Fibroblast of the aortic adventitia (primary cell): ENCODE measurements at regions not wholly inside any gene's neighbourhood (a gene's known extent, or its start where the extent isn't known, plus 50 kb on each side); places are given as distances from the start of the nearest gene placed in this dataset.
"Not testable (repeated sequence)": the region's sequence is repeated elsewhere in the genome, so short reads cannot be mapped to it uniquely, and the experiment has no call there.

ENCODE experiments used
- DNase-seq: peaks from one replicate; pipeline ENCODE4 v3.0.0-alpha.2; 2010; ENCODE audit warnings: low read depth
- H3K4me3 ChIP-seq: 2 replicates; pipeline ENCODE4 v1.5.1; 2011; ENCODE audit warnings: low read depth, mild to moderate bottlenecking, control low read depth, low read length, moderate library complexity
- TF ChIP-seq, protein P1 (sequence below): IDR thresholded peaks from 2 replicates; pipeline ENCODE4 v1.5.1; 2011; ENCODE audit warnings: mild to moderate bottlenecking, low read length, control low read depth, inconsistent platforms; ENCODE audit not compliant: insufficient read depth

DNA sequence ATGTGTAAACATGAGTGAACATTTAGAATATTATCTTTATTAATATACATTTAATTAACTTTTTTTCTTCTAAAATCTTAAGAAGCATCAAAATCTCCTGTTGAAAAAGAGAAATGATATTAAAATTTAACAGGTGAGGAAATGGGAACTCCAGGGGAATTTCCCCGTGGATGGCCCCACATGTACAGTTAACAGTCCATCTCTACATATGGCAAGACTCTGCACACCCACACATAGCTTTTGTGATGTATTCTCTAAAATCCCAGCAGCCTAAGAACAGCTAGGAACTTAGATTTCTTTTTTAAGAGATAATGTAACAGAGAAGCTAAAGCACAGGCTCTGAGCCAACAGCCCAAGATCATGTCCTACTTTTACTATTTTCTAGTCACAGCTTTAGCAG is 556.3 kb upstream of the RGMB start:
- DNase-seq: no peak
- TF ChIP-seq, protein P1, sequence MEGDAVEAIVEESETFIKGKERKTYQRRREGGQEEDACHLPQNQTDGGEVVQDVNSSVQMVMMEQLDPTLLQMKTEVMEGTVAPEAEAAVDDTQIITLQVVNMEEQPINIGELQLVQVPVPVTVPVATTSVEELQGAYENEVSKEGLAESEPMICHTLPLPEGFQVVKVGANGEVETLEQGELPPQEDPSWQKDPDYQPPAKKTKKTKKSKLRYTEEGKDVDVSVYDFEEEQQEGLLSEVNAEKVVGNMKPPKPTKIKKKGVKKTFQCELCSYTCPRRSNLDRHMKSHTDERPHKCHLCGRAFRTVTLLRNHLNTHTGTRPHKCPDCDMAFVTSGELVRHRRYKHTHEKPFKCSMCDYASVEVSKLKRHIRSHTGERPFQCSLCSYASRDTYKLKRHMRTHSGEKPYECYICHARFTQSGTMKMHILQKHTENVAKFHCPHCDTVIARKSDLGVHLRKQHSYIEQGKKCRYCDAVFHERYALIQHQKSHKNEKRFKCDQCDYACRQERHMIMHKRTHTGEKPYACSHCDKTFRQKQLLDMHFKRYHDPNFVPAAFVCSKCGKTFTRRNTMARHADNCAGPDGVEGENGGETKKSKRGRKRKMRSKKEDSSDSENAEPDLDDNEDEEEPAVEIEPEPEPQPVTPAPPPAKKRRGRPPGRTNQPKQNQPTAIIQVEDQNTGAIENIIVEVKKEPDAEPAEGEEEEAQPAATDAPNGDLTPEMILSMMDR: no peak
- no peak overlapping the region for H3K4me3 ChIP-seq

DNA sequence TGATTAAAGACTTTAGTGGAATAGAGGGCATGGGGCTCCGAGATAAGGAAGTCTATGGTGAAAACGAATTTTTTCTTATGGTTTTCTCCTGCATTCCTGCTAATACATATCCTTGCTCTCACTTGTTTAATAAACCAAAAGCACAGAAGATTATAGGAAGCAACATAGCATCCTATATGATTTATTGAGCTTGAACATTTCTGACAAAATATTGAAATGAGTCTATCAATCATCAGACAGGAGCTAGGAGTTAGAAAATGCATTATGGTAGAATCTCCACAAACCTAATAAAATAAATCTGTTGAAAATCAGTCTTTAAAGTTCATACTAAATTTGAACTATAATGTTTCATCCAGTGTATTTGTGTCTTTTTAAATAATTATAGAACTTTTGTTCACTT is 554.6 kb upstream of the RGMB start:
- DNase-seq: no peak
- no peak overlapping the region for H3K4me3 ChIP-seq
- TF ChIP-seq, protein P1: no peak

DNA sequence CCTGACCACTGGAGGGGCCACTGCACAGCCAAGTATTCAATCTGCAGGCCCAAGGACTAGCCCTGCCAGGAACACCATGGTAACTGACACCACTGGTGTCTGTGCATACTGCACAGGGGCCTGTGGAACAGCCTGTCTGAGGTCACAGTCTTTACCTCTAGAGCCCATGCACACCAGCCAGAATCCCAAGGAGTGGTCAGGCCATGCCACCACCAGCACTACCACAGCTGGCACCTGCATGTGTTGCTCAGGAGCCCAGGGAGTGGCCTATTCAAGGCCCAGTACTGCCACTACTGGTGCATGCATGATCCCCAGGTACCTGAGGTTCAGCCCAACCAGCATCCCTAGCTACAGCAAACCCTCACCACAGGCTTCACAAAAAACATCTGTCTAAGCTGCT is 546.0 kb upstream of the RGMB start:
- H3K4me3 ChIP-seq: no peak overlapping the region
- DNase-seq: no peak
- TF ChIP-seq, protein P1: no peak

DNA sequence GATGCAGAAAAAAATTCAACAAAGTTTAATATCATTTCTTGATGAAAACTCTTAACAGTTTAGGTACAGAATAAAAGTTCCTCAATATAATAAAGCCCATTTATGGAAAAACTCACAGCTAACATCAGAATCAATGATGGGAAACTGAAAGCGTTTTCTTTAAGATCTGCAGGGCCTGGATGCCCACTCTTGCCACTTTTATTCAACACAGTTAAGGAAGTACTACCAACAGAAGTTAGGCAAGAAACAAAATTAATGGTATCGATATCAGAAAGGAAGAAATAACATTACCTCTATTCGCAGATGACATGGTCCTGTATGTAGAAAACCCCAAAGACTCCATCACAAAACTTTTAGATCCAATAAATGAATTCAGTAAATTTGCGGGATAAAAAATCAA is 542.4 kb upstream of the RGMB start:
- TF ChIP-seq, protein P1: no peak
- H3K4me3 ChIP-seq: no peak overlapping the region
- DNase-seq: no peak

DNA sequence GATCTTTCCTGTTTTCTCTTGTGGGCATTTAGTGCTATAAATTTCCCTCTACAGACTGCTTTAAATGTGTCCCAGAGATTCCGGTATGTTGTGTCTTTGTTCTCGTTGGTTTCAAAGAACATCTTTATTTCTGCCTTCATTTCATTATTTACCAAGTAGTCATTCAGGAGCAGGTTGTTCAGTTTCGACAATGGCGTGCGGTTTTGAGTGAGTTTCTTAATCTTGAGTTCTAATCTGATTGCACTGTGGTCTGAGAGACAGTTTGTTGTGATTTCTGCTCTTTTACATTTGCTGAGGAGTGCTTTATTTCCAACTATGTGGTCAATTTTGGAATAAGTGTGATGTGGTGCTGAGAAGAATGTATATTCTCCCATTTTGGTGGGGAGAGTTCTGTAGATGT is 535.7 kb upstream of the RGMB start:
- H3K4me3 ChIP-seq, DNase-seq: not testable (repeated sequence)

DNA sequence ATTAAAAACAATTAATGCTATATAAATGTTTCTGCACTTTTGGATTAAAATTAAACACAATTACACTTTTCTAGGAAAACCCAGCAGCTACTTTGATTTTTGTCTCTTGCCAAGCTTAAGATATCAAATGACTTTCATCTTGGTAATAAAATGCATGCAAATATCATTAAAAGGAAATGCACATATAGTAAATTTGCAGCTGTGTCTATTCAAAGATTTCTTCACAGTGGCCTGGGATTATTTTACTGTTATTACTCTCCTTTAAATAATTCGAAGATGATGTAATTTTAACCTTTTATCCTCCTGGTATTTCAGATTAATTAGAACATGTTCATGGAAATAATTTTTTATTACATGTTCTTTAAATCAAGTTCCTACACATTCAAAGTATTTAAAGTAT is 529.5 kb upstream of the RGMB start:
- TF ChIP-seq, protein P1: no peak
- no peak for DNase-seq
- no peak overlapping the region for H3K4me3 ChIP-seq

DNA sequence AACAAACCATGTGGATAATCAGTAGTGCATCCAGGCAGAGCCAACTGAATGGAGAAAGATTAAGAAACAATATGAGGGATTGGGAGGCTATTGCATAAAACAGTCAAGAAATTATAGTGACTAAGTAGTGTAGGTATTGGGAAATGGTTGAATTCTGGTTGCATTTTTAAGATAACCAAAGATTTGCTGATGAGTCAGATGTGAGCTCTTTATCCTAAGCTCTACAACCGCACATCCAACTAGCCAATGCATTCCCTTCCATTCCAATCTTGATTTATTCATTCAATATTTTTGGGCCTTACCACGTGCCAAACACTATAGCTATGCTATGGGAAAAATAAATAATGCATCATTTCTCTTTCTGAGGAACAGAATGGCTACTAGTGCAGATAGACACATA is 524.5 kb upstream of the RGMB start:
- TF ChIP-seq, protein P1: no peak
- H3K4me3 ChIP-seq: no peak overlapping the region
- peak; percentile 97 for DNase-seq
